ENCODE measurements at regions not wholly inside any gene's neighbourhood (a gene's known extent, or its start where the extent isn't known, plus 50 kb on each side); places are given as distances from the start of the nearest gene placed in this dataset.

DNA sequence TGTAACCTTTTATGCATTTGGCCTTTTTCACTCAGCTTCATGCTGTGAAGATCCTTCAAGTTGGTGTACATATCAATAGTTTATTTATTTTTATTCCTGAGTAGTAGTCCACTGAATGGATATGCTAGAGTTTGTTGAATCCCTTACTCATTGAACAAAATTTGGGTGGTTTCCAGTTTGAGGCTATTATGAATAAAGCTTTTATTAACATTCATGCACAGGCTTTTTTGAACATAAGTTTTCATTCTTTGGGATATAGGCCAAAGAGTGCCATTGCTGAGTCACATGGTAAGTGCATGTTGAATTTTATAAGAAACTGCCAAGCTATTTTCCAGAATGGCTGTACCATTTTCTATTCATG is 59.5 kb upstream of the CAPRIN2 start:
- no peak overlapping the region for H3K27ac ChIP-seq (ENCODE audit: insufficient read depth in 1 of 2, low read depth in 1 of 2, low read length in 2 of 2, poor library complexity in 1 of 2, severe bottlenecking in 2 of 2)
- no peaks in the 10 kb centered on the region for H3K9me3 ChIP-seq (ENCODE audit: control extremely low read depth in 1 of 5, control insufficient read depth in 4 of 5, insufficient read depth in 2 of 5, low read depth in 1 of 5, low read length in 4 of 5)
- no peak for DNase-seq
- CTCF ChIA-PET, result interaction anchor here (1.2 kb wide), 1 partner anchor 11 kb away, joined by 4 read pairs; no protein-coding TSS in a partner anchor
- no peaks in the 10 kb centered on the region for H3K36me3 ChIP-seq (ENCODE audit: control insufficient read depth in 4 of 4, insufficient read depth in 4 of 4, low read length in 3 of 4)
- H3K27me3 ChIP-seq (replicated peaks in 2 of 5; ENCODE audit: control insufficient read depth in 4 of 5, insufficient read depth in 5 of 5, low read length in 4 of 5), result no peaks in the 10 kb centered on the region
- no peak overlapping the region for H3K4me3 ChIP-seq (ENCODE audit: control insufficient read depth in 1 of 7, extremely low read depth in 1 of 7, insufficient read depth in 4 of 7, low read depth in 2 of 7, low read length in 6 of 7)
- POLR2A ChIA-PET, result no interaction called here
- H3K4me1 ChIP-seq (ENCODE audit: control extremely low read depth in 1 of 4, control insufficient read depth in 4 of 4, insufficient read depth in 4 of 4, low read length in 3 of 4), result no peaks in the 10 kb centered on the region

- Histone ChIP-seq H3K27ac (ENCODE audit: insufficient read depth in 1 of 2, low read depth in 1 of 2, low read length in 2 of 2, poor library complexity in 1 of 2, severe bottlenecking in 2 of 2) (no peak overlapping the region), H3K4me1 (ENCODE audit: control extremely low read depth in 1 of 4, control insufficient read depth in 4 of 4, insufficient read depth in 4 of 4, low read length in 3 of 4) (no peaks in the 10 kb centered on the region), H3K27me3 (replicated peaks in 2 of 5; ENCODE audit: control insufficient read depth in 4 of 5, insufficient read depth in 5 of 5, low read length in 4 of 5) (no peaks in the 10 kb centered on the region), H3K9me3 (ENCODE audit: control extremely low read depth in 1 of 5, control insufficient read depth in 4 of 5, insufficient read depth in 2 of 5, low read depth in 1 of 5, low read length in 4 of 5) (peaks cover 0 to 2% (median 0%) of the 10 kb centered on the region in 5 experiments), H3K4me3 (ENCODE audit: control insufficient read depth in 1 of 7, extremely low read depth in 1 of 7, insufficient read depth in 4 of 7, low read depth in 2 of 7, low read length in 6 of 7) (no peak overlapping the region), H3K36me3 (ENCODE audit: control insufficient read depth in 4 of 4, insufficient read depth in 4 of 4, low read length in 3 of 4) (no peaks in the 10 kb centered on the region)
- WGBS (ENCODE audit: insufficient coverage), result no CpG with 5 or more reads among the region's 3 CpGs
- CTCF ChIA-PET, result interaction anchor here (1.2 kb wide), 1 partner anchor 12 kb away, joined by 4 read pairs; no protein-coding TSS in a partner anchor
- DNase-seq, result peak in 1 of 3 donors; percentile 10
- POLR2A ChIA-PET, result no interaction called here
Observed at GRCh38 chr12:30813525-30814294, 59.0 kb upstream of the CAPRIN2 start.

GRCh38 chr12:30811966-30812365 is 57.2 kb upstream of the CAPRIN2 start:
- no peak for DNase-seq
- no peaks in the 10 kb centered on the region for H3K36me3 ChIP-seq (ENCODE audit: control insufficient read depth in 4 of 4, insufficient read depth in 4 of 4, low read length in 3 of 4)
- peaks cover 0 to 3% (median 0%) of the 10 kb centered on the region in 4 experiments for H3K4me1 ChIP-seq (ENCODE audit: control extremely low read depth in 1 of 4, control insufficient read depth in 4 of 4, insufficient read depth in 4 of 4, low read length in 3 of 4)
- H3K4me3 ChIP-seq (ENCODE audit: control insufficient read depth in 1 of 7, extremely low read depth in 1 of 7, insufficient read depth in 4 of 7, low read depth in 2 of 7, low read length in 6 of 7), result no peak overlapping the region
- ChIA-PET CTCF (interaction anchor here (0.6 to 1.0 kb wide), 3 partner anchors 12 to 57 kb away, joined by 3 to 5 read pairs (median 3); partner anchors contain the start of gene CAPRIN2), POLR2A (no interaction called here)
- H3K27me3 ChIP-seq (replicated peaks in 2 of 5; ENCODE audit: control insufficient read depth in 4 of 5, insufficient read depth in 5 of 5, low read length in 4 of 5), result no peaks in the 10 kb centered on the region
- H3K9me3 ChIP-seq (ENCODE audit: control extremely low read depth in 1 of 5, control insufficient read depth in 4 of 5, insufficient read depth in 2 of 5, low read depth in 1 of 5, low read length in 4 of 5), result peaks cover 0 to 5% (median 0%) of the 10 kb centered on the region in 5 experiments
- no peak overlapping the region for H3K27ac ChIP-seq (ENCODE audit: insufficient read depth in 1 of 2, low read depth in 1 of 2, low read length in 2 of 2, poor library complexity in 1 of 2, severe bottlenecking in 2 of 2)
- WGBS (ENCODE audit: insufficient coverage), result 92% methylated on average over 3 of the region's 4 CpGs

- CTCF ChIA-PET, result interaction anchor here (1.0 kb wide), 1 partner anchor 13 kb away, joined by 5 read pairs; no protein-coding TSS in a partner anchor
- WGBS (ENCODE audit: insufficient coverage), result no CpG with 5 or more reads among the region's 2 CpGs
Observed at GRCh38 chr12:30810918-30811317, 56.2 kb upstream of the CAPRIN2 start.

DNA sequence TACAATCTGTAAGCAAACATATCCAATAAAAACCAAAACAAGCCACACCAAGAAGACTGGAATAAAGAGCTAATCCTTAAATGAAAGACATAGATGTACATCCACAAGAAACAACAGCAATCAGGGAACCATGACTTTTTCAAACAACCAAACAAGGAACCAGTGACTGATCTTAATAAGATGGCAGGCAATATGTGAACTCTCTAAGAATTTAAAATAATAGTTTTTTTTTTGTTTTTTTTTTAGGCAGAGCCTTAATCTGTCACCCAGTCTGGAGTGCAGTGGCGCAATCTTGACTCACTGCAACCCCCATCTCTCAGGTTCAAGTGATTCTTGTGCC is 52.9 kb upstream of the CAPRIN2 start:
- Histone ChIP-seq H3K27me3 (replicated peaks in 2 of 5; ENCODE audit: control insufficient read depth in 4 of 5, insufficient read depth in 5 of 5, low read length in 4 of 5) (peaks cover 0 to 1% (median 0%) of the 10 kb centered on the region in 5 experiments), H3K27ac (ENCODE audit: insufficient read depth in 1 of 2, low read depth in 1 of 2, low read length in 2 of 2, poor library complexity in 1 of 2, severe bottlenecking in 2 of 2) (no peak overlapping the region), H3K9me3 (ENCODE audit: control extremely low read depth in 1 of 5, control insufficient read depth in 4 of 5, insufficient read depth in 2 of 5, low read depth in 1 of 5, low read length in 4 of 5) (peaks cover 0 to 5% (median 3%) of the 10 kb centered on the region in 5 experiments), H3K4me3 (ENCODE audit: control insufficient read depth in 1 of 7, extremely low read depth in 1 of 7, insufficient read depth in 4 of 7, low read depth in 2 of 7, low read length in 6 of 7) (no peak overlapping the region), H3K36me3 (ENCODE audit: control insufficient read depth in 4 of 4, insufficient read depth in 4 of 4, low read length in 3 of 4) (no peaks in the 10 kb centered on the region), H3K4me1 (ENCODE audit: control extremely low read depth in 1 of 4, control insufficient read depth in 4 of 4, insufficient read depth in 4 of 4, low read length in 3 of 4) (peaks cover 0 to 3% (median 0%) of the 10 kb centered on the region in 4 experiments)
- DNase-seq, result no peak
- ChIA-PET POLR2A (no interaction called here), CTCF (interaction anchor here (0.9 to 3.1 kb wide), 14 partner anchors 11 to 1291 kb away, joined by 3 to 11 read pairs (median 4); partner anchors contain the start of gene CAPRIN2)
- no CpG with 5 or more reads among the region's 1 CpG for WGBS (ENCODE audit: insufficient coverage)

More at GRCh38 chr12:30810918-30811317, 56.2 kb upstream of the CAPRIN2 start:
- Histone ChIP-seq H3K4me1 (ENCODE audit: control extremely low read depth in 1 of 4, control insufficient read depth in 4 of 4, insufficient read depth in 4 of 4, low read length in 3 of 4) (peaks cover 0 to 3% (median 0%) of the 10 kb centered on the region in 4 experiments), H3K4me3 (ENCODE audit: control insufficient read depth in 1 of 7, extremely low read depth in 1 of 7, insufficient read depth in 4 of 7, low read depth in 2 of 7, low read length in 6 of 7) (no peak overlapping the region), H3K27me3 (replicated peaks in 2 of 5; ENCODE audit: control insufficient read depth in 4 of 5, insufficient read depth in 5 of 5, low read length in 4 of 5) (no peaks in the 10 kb centered on the region), H3K9me3 (ENCODE audit: control extremely low read depth in 1 of 5, control insufficient read depth in 4 of 5, insufficient read depth in 2 of 5, low read depth in 1 of 5, low read length in 4 of 5) (peaks cover 0 to 5% (median 0%) of the 10 kb centered on the region in 5 experiments), H3K27ac (ENCODE audit: insufficient read depth in 1 of 2, low read depth in 1 of 2, low read length in 2 of 2, poor library complexity in 1 of 2, severe bottlenecking in 2 of 2) (no peak overlapping the region), H3K36me3 (ENCODE audit: control insufficient read depth in 4 of 4, insufficient read depth in 4 of 4, low read length in 3 of 4) (no peaks in the 10 kb centered on the region)
- POLR2A ChIA-PET, result no interaction called here
- no peak for DNase-seq

DNA sequence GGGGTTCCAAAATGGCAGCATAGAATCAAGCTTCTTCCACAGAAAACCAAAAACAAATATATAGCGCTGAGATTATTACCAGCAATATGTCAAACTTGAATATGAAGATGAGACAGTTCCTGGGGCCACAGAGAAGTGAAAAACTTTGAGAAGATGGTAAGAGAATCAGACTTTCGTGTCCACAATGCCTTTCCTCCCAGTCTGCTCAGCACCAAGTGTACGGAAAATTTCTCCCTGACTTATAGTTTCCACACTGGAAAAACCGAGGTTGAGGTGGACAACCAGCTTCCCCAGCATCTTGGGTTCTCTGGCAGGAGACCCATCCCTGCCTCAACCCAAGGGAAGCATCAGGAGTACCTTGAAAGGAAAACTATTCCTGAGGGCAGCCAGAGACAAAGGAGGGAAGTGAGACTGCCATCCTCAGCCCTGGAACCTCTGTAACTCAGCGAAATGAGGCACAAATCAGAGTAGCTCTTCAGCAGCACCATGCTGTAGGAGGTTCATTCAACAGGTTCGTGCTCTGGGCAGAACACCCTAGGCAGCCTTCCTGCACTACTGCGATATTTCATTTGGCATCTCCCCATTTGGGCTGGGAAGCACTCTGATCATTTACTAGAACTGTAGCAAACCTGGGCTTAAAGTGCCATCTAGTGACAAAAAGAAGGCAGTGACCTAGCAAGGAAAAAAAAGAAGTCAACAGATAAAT is 52.4 kb upstream of the CAPRIN2 start:
- ChIA-PET CTCF (interaction anchor here (0.6 to 3.1 kb wide), 16 partner anchors 11 to 1290 kb away, joined by 3 to 11 read pairs (median 4); partner anchors contain the start of genes CAPRIN2 and IPO8), POLR2A (no interaction called here)
- Histone ChIP-seq H3K27me3 (replicated peaks in 2 of 5; ENCODE audit: control insufficient read depth in 4 of 5, insufficient read depth in 5 of 5, low read length in 4 of 5) (peaks cover 0 to 2% (median 0%) of the 10 kb centered on the region in 5 experiments), H3K4me3 (ENCODE audit: control insufficient read depth in 1 of 7, extremely low read depth in 1 of 7, insufficient read depth in 4 of 7, low read depth in 2 of 7, low read length in 6 of 7) (no peak overlapping the region), H3K36me3 (ENCODE audit: control insufficient read depth in 4 of 4, insufficient read depth in 4 of 4, low read length in 3 of 4) (no peaks in the 10 kb centered on the region), H3K9me3 (ENCODE audit: control extremely low read depth in 1 of 5, control insufficient read depth in 4 of 5, insufficient read depth in 2 of 5, low read depth in 1 of 5, low read length in 4 of 5) (peaks cover 0 to 5% (median 3%) of the 10 kb centered on the region in 5 experiments), H3K4me1 (ENCODE audit: control extremely low read depth in 1 of 4, control insufficient read depth in 4 of 4, insufficient read depth in 4 of 4, low read length in 3 of 4) (peaks cover 0 to 3% (median 0%) of the 10 kb centered on the region in 4 experiments), H3K27ac (ENCODE audit: insufficient read depth in 1 of 2, low read depth in 1 of 2, low read length in 2 of 2, poor library complexity in 1 of 2, severe bottlenecking in 2 of 2) (no peak overlapping the region)
- WGBS (ENCODE audit: insufficient coverage), result 93% methylated on average over 5 of the region's 7 CpGs
- DNase-seq, result peak; percentile 68 to 84 (median 79)

Data from common myeloid progenitor, CD34-positive (primary cell).